ENCODE measurements at regions not wholly inside any gene's neighbourhood (a gene's known extent, or its start where the extent isn't known, plus 50 kb on each side); places are given as distances from the start of the nearest gene placed in this dataset.

DNA sequence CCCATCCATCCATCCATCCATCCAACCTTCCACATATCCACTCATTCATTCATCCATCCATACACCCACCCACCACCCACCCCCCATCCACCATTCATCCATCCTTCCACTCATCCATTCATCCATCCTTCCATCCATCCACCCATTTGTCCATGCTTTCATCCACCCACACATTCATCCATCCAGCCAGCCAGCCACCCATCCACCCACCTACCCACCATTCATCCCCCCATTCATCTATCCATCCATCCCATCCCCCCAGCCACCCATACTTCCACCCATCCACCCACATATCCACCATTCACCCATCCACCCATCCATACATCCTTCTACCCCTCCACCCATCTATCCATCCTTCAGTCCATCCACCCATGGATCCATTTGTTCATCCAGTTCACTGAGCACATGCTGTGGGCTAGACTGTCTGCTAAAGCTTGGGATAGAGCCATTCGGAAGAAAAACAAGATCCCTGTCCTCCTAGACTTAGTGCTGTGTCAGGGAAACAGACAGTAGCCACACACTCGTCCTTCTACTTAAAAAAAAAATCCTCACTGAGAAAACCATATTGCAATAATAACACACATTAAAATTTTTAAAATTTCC lies 377.5 kb downstream of the ADGRD1 start (continued):
- TF ChIP-seq MAX (IDR thresholded peaks at IDR 0.05) (no peak), GTF2F1 (IDR thresholded peaks at IDR 0.05; ENCODE audit: borderline replicate concordance, low read depth, low read length) (no peak), SAP30 (IDR thresholded peaks at IDR 0.05; ENCODE audit: insufficient read depth, insufficient replicate concordance, low read length) (no peak), SUZ12 (IDR thresholded peaks at IDR 0.05; ENCODE audit: low read length) (no peak)
- TF ChIP-seq, protein P1, sequence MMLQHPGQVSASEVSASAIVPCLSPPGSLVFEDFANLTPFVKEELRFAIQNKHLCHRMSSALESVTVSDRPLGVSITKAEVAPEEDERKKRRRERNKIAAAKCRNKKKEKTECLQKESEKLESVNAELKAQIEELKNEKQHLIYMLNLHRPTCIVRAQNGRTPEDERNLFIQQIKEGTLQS (IDR thresholded peaks at IDR 0.05; ENCODE audit: insufficient read depth, low read depth, low read length) = no peak

Data from H1 (cell line).